ENCODE measurements at regions not wholly inside any gene's neighbourhood (a gene's known extent, or its start where the extent isn't known, plus 50 kb on each side); places are given as distances from the start of the nearest gene placed in this dataset.

DNA sequence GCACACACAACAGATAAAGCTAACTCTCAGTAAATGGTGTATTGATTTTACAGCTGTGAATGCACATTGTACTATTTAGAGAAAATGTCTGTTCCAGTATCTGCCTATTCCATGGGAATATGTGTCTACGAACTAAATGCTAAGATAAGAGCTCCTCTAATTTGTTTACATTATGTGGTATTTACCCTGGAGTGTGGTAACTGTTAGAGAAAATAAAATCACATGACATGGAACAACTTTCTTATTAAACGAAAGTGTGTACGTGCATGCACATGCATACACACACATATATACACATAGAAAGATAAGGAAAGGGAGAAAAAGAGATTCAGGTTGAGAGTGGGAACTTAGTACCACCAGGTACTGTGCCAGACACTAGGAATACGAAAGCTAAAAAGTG lies 1151.7 kb upstream of the TENM4 start:
- TF ChIP-seq, protein P1, sequence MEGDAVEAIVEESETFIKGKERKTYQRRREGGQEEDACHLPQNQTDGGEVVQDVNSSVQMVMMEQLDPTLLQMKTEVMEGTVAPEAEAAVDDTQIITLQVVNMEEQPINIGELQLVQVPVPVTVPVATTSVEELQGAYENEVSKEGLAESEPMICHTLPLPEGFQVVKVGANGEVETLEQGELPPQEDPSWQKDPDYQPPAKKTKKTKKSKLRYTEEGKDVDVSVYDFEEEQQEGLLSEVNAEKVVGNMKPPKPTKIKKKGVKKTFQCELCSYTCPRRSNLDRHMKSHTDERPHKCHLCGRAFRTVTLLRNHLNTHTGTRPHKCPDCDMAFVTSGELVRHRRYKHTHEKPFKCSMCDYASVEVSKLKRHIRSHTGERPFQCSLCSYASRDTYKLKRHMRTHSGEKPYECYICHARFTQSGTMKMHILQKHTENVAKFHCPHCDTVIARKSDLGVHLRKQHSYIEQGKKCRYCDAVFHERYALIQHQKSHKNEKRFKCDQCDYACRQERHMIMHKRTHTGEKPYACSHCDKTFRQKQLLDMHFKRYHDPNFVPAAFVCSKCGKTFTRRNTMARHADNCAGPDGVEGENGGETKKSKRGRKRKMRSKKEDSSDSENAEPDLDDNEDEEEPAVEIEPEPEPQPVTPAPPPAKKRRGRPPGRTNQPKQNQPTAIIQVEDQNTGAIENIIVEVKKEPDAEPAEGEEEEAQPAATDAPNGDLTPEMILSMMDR (IDR thresholded peaks at IDR 0.05), result no peak
- no peak for TF ChIP-seq SREBF2 (IDR thresholded peaks at IDR 0.05)
- TF ChIP-seq, protein P2, sequence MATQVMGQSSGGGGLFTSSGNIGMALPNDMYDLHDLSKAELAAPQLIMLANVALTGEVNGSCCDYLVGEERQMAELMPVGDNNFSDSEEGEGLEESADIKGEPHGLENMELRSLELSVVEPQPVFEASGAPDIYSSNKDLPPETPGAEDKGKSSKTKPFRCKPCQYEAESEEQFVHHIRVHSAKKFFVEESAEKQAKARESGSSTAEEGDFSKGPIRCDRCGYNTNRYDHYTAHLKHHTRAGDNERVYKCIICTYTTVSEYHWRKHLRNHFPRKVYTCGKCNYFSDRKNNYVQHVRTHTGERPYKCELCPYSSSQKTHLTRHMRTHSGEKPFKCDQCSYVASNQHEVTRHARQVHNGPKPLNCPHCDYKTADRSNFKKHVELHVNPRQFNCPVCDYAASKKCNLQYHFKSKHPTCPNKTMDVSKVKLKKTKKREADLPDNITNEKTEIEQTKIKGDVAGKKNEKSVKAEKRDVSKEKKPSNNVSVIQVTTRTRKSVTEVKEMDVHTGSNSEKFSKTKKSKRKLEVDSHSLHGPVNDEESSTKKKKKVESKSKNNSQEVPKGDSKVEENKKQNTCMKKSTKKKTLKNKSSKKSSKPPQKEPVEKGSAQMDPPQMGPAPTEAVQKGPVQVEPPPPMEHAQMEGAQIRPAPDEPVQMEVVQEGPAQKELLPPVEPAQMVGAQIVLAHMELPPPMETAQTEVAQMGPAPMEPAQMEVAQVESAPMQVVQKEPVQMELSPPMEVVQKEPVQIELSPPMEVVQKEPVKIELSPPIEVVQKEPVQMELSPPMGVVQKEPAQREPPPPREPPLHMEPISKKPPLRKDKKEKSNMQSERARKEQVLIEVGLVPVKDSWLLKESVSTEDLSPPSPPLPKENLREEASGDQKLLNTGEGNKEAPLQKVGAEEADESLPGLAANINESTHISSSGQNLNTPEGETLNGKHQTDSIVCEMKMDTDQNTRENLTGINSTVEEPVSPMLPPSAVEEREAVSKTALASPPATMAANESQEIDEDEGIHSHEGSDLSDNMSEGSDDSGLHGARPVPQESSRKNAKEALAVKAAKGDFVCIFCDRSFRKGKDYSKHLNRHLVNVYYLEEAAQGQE (IDR thresholded peaks at IDR 0.05), result no peak
- no peak for TF ChIP-seq RAD21 (conservative IDR thresholded peaks at IDR 0.05 in 1 of 2, IDR thresholded peaks at IDR 0.05 in 1 of 2)
- no peak for TF ChIP-seq JUNB (IDR thresholded peaks at IDR 0.05)
- no peak for TF ChIP-seq EP300 (IDR thresholded peaks at IDR 0.05)
- TF ChIP-seq POLR2A (IDR thresholded peaks at IDR 0.05; ENCODE audit: low read length), result no peak
- no peak for TF ChIP-seq ESRRA (IDR thresholded peaks at IDR 0.05; ENCODE audit: borderline replicate concordance, low read length)
- TF ChIP-seq HDAC2 (IDR thresholded peaks at IDR 0.05), result no peak
- TF ChIP-seq TP53 (CRISPR knock-in tag; IDR thresholded peaks at IDR 0.05), result no peak
- no peak for TF ChIP-seq RFX5 (IDR thresholded peaks at IDR 0.05)
- TF ChIP-seq MAFK (IDR thresholded peaks at IDR 0.05; ENCODE audit: partially characterized antibody), result no peak
- no peak for TF ChIP-seq HOXA7 (CRISPR knock-in tag; IDR thresholded peaks at IDR 0.05)
- no peak for TF ChIP-seq JUN (IDR thresholded peaks at IDR 0.05)
